ENCODE measurements at regions not wholly inside any gene's neighbourhood (a gene's known extent, or its start where the extent isn't known, plus 50 kb on each side); places are given as distances from the start of the nearest gene placed in this dataset.

DNA sequence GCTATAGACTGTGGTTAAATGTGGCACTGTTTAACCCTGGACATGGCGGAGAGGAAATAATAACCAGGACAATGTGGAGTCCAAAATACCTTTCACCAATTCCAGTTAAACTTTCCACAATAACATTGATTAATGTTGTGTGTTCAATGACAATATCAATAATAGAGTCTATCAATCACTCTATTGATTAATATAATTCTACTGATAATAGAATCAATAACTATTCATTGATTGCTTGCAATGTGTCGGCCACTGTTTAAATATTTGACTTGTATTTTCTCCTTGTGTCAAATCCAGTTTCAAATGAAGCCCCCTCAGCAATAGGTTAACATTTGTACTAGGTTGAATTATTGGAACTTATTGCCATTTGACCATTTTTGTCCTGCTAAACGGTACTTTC lies 187.0 kb downstream of the PTPN20 start:
- Mint-ChIP-seq H3K27ac (no peak overlapping the region), H3K9me3 (no peaks in the 10 kb centered on the region), H3K36me3 (peaks cover 0 to 3% (median 0%) of the 10 kb centered on the region in 3 donors), H3K4me3 (no peak overlapping the region), H3K27me3 (no peaks in the 10 kb centered on the region), H3K4me1 (peaks cover 0 to 2% (median 0%) of the 10 kb centered on the region in 4 donors)
- POLR2A ChIA-PET, result no interaction called here
- DNase-seq (no peak), ATAC-seq (no peak)

DNA sequence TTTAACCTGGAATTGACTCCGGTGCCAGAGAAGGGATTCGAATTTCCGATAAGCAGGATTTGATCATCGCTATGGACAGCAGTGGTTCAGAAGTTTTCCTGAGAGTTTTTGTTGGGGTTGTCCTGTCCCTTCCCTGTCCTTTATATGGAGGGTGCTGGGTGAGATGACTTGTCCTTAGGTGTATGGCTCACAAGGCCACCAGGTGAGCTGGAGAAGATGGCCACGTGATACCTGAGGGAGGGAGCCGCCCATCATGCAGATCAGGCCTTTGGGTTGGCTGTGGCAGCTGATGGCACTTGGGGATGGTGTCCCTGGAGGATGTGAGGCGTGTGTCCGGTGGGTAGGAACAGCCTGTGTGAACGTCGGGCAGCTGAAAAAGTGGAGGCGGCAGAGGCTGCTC lies 187.7 kb downstream of the PTPN20 start:
- Mint-ChIP-seq H3K27me3 (no peaks in the 10 kb centered on the region), H3K4me3 (no peak overlapping the region), H3K36me3 (peaks cover 0 to 3% (median 0%) of the 10 kb centered on the region in 3 donors), H3K4me1 (peaks cover 0 to 2% (median 0%) of the 10 kb centered on the region in 4 donors), H3K27ac (no peak overlapping the region), H3K9me3 (peaks cover 0 to 2% (median 0%) of the 10 kb centered on the region in 9 donors)
- DNase-seq (no peak), ATAC-seq (no peak)
- POLR2A ChIA-PET, result no interaction called here

DNA sequence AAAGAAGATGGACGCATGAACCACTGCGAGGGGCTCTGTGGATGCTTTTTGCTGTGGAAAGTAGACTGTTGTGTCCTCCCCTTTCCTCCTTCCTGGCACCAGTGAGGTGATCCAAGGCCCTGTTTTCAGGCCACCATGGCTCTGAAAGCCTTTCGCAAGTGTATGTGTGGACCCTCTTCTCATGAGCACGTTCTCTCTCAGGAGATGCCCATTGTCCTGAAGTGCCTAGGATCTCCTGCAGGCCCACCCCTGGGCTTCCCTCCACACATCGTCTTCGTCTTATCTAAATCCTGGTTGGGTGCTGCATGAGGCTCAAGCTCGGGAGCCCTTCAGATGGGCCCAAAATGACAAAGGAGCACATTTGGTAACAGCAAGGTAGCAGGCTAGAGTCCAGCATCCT lies 188.2 kb downstream of the PTPN20 start:
- Mint-ChIP-seq H3K27ac (no peak overlapping the region), H3K36me3 (peaks cover 0 to 3% (median 0%) of the 10 kb centered on the region in 3 donors), H3K27me3 (no peaks in the 10 kb centered on the region), H3K4me1 (peaks cover 0 to 5% (median 3%) of the 10 kb centered on the region in 4 donors), H3K9me3 (peaks cover 0 to 2% (median 0%) of the 10 kb centered on the region in 9 donors), H3K4me3 (no peak overlapping the region)
- ATAC-seq (no peak), DNase-seq (no peak)
- POLR2A ChIA-PET, result no interaction called here

DNA sequence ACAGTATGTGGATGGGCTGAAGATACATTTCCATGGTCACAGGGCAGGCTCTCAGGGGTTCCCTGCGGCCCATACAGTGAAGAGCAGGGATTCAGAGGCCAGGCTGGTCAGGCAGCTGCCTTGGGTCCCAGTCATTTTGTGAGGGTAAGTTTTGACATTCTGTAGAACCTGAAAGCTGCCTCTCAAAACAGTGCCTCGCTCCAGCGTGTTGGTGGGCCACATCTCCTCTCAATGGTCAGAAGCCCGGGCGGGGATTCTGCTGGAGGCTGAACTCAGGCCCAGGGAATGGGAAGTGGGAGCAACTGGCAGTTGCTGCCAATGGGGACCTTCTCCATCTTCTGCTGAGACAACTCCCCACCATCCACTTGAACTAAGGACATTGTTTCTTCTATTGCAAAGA lies 190.0 kb downstream of the PTPN20 start:
- no peak for ATAC-seq
- no peak for DNase-seq
- Mint-ChIP-seq H3K9me3 (peaks cover 0 to 2% (median 0%) of the 10 kb centered on the region in 9 donors), H3K36me3 (peaks cover 0 to 3% (median 0%) of the 10 kb centered on the region in 3 donors), H3K27ac (no peak overlapping the region), H3K4me1 (peaks cover 2 to 11% (median 6%) of the 10 kb centered on the region in 4 donors), H3K27me3 (no peaks in the 10 kb centered on the region), H3K4me3 (no peak overlapping the region)
- POLR2A ChIA-PET, result no interaction called here

DNA sequence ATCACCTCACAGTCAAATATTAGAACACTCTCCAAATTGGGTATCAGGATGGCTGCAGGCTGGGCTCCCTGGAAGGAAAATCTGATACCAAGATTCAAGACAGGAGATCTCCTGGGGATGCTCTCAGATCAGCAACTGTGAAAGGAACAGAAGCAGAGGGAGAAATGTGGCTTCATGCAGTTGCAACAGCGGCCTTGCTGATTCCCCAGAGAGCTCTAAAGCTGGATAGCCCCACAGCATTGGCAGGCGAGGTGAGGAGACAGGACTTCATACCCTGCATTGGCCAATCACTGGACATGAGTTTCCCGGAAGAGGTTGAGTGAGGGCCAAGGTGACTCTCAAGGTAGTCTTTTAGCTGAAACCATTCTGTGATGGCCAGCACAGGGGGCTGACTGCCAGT lies 190.6 kb downstream of the PTPN20 start:
- Mint-ChIP-seq H3K27me3 (no peaks in the 10 kb centered on the region), H3K27ac (no peak overlapping the region), H3K4me3 (no peak overlapping the region), H3K4me1 (peaks cover 2 to 17% (median 7%) of the 10 kb centered on the region in 4 donors), H3K9me3 (peaks cover 0 to 2% (median 0%) of the 10 kb centered on the region in 9 donors), H3K36me3 (peaks cover 0 to 3% (median 0%) of the 10 kb centered on the region in 3 donors)
- DNase-seq (no peak), ATAC-seq (no peak)
- POLR2A ChIA-PET, result no interaction called here

DNA sequence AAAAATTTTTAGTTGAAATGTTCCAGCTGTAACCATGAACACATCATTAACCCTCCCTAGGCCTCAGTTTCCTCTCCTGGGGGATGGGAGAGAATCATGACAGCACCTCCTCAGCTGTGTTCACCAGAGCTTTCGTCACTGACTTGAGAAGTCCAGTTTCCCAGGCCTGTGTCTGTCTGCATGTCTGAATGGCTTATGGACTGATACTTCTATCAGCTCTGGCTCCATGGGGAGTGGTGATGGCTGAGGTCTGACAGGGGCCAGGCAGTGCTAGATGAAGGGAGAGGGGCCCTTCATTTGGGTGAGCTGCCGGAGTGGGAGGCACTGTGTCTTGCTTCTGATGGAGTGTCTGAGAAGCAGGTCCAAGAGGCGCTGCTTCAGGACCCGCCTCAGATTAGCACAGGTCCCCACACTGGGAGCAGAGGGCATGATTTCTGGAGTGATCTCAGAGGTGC lies 192.9 kb downstream of the PTPN20 start:
- POLR2A ChIA-PET, result no interaction called here
- Mint-ChIP-seq H3K9me3 (peaks cover 0 to 2% (median 0%) of the 10 kb centered on the region in 9 donors), H3K4me1 (peaks cover 2 to 18% (median 15%) of the 10 kb centered on the region in 4 donors), H3K27ac (no peak overlapping the region), H3K27me3 (no peaks in the 10 kb centered on the region), H3K36me3 (peaks cover 0 to 3% (median 0%) of the 10 kb centered on the region in 3 donors), H3K4me3 (no peak overlapping the region)
- ATAC-seq (no peak), DNase-seq (no peak)

DNA sequence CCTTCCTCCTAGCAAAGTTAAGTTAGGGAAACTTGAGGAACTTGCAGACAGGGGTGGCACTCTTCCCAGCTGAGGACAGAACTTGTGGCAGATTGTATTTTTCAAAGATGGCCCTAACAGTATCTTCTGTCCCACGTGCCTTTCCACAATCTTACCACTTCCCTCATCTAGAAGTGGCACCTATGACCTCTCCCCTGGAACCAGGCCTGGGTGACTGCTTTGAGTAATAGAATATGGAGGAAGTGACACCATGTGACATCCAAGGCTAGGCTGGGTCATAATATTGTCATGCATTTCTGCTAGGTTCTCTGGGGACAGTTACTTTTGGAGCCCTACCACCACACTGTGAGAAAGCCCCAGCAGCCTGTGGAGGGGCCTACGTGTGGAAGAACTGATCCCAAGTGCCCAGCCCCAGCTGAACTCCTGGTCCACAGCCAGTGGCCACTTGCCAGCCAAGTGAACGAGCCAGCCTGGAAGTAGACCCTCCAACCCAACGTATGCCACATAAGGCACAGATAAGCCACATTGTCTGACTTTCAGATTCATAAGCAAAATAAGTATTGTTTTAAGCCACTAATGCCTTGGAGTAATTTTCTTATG lies 193.7 kb downstream of the PTPN20 start:
- H3K36me3 Mint-ChIP-seq, result peaks cover 0 to 3% (median 0%) of the 10 kb centered on the region in 3 donors
- DNase-seq, result no peak
- H3K4me3 Mint-ChIP-seq, result no peak overlapping the region

DNA sequence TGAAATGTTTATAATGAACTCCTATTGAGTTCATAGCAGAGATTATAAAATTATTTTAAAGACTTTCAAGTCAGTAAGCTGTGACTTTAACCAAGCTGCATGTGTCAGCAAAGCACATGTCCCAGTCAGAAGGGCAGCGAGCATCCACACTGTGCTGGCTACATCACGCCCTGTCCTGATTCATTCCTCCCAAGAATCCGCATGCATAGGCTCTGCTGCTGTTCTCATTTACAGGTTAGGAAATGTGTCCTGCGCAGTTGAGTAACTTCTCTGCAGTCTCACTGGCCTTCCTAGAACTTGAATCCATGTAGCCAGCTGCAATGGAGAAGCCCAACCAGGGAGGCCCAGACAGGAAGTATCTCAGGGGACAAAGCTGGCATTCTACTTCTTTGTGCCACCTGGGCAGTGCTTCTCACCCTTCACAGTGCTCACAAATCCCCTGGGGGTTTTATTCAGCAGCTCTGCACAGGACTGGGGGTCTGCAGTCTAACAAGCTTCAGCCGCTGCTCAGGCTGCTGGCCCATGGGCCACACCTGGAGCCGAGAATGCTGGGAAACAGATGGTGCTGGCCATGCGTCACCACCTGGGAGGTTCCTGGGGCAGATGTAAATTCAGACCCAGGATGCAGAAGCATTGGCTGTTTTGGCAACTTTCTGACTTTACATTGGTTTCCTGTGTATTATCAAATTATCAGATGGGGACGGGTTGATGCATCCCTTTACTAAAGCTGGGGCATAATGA lies 192.8 kb upstream of the GDF10 start:
- POLR2A ChIA-PET, result no interaction called here
- DNase-seq, result no peak
- Mint-ChIP-seq H3K4me1 (peaks cover 11 to 31% (median 20%) of the 10 kb centered on the region in 4 donors), H3K27ac (peak overlapping the region in 1 of 10 donors; percentile 87), H3K27me3 (no peaks in the 10 kb centered on the region), H3K36me3 (peaks cover 0 to 3% (median 0%) of the 10 kb centered on the region in 3 donors), H3K4me3 (no peak overlapping the region), H3K9me3 (peaks cover 0 to 2% (median 0%) of the 10 kb centered on the region in 9 donors)
- ATAC-seq, result no peak

More for the DNA sequence above, 193.7 kb downstream of the PTPN20 start:
- POLR2A ChIA-PET, result no interaction called here
- H3K4me1 Mint-ChIP-seq, result peaks cover 2 to 18% (median 16%) of the 10 kb centered on the region in 4 donors
- H3K27me3 Mint-ChIP-seq, result no peaks in the 10 kb centered on the region
- H3K27ac Mint-ChIP-seq, result no peak overlapping the region
- peaks cover 0 to 2% (median 0%) of the 10 kb centered on the region in 9 donors for H3K9me3 Mint-ChIP-seq
- ATAC-seq, result no peak

DNA sequence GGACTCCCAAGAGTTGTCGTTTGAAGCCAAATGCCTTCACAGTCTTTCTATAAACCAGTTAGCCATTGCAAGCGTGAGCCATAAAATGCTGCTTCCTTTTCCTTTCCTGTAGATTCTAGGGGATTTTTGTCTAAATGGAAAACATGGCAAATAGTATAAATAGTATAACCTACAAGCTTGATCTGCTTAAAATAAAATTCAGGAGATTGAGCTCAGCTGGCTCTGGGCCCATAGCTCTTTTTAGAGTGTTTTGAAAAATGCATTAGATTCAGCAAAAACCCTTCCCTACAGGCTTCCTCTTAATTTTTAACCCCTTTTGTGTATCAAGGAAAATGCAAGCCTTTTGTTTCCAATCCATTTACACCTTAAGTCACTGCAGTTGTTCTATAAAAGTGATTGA lies 190.1 kb upstream of the GDF10 start:
- no peaks in the 10 kb centered on the region for H3K27me3 Mint-ChIP-seq
- ATAC-seq (no peak), DNase-seq (no peak)
- no peaks in the 10 kb centered on the region for H3K36me3 Mint-ChIP-seq
- peak overlapping the region in 1 of 10 donors; percentile 47 for H3K27ac Mint-ChIP-seq
- POLR2A ChIA-PET, result no interaction called here
- H3K4me3 Mint-ChIP-seq, result no peak overlapping the region
- H3K4me1 Mint-ChIP-seq, result peaks cover 11 to 26% (median 16%) of the 10 kb centered on the region in 4 donors
- no peaks in the 10 kb centered on the region for H3K9me3 Mint-ChIP-seq

DNA sequence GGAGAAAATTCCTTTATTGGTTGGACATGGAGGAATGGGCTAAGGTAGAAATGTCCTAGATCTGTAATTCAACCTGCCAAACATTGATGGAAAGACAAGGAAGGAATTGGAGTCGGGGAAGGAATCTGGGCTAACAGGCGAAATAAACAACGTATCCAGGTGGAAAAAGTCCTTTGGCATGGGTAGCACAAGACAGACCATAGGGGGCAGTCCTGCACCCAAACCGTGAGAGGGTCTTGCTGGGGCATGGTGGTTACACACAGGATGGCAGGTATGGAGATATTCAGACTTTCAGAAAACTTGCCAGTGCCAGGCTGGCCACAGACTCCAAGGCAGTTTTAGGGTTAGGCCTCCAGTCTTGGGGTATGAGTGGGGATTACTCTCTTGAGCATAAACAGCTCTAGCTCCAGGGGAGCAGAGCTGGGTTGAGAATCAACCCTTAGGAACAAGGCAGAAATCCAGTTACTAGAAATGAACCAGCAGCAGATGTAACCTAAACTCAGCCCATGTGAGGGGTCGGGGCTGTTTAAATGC lies 188.6 kb upstream of the GDF10 start:
- H3K4me1 Mint-ChIP-seq, result peaks cover 9 to 26% (median 12%) of the 10 kb centered on the region in 4 donors
- no peak overlapping the region for H3K27ac Mint-ChIP-seq
- no peaks in the 10 kb centered on the region for H3K9me3 Mint-ChIP-seq
- DNase-seq (no peak), ATAC-seq (no peak)
- H3K27me3 Mint-ChIP-seq, result no peaks in the 10 kb centered on the region
- H3K4me3 Mint-ChIP-seq, result no peak overlapping the region
- POLR2A ChIA-PET, result no interaction called here
- H3K36me3 Mint-ChIP-seq, result no peaks in the 10 kb centered on the region

DNA sequence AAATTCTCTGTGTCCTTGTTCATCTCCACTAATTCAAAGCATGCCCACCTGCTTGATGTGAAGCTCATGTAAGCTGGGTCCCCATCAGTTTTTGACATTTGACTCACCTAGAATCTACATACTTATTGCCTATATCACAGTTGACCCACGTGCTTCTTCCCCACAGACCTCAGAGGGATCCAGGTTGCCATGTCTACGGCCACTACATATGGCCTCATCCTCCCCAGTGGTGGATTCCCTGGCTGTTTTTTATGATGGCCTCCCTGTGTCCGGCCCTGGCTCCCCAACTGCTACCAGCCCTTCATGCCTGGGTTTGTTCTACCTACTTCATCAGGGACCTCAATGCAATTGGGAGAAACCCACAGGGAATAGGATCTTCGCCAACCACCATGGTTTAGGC lies 187.4 kb upstream of the GDF10 start:
- Mint-ChIP-seq H3K27ac (no peak overlapping the region), H3K36me3 (no peaks in the 10 kb centered on the region), H3K4me1 (peaks cover 8 to 26% (median 10%) of the 10 kb centered on the region in 4 donors), H3K27me3 (no peaks in the 10 kb centered on the region), H3K9me3 (no peaks in the 10 kb centered on the region), H3K4me3 (no peak overlapping the region)
- DNase-seq (no peak), ATAC-seq (no peak)
- POLR2A ChIA-PET, result interaction anchor here (0.7 kb wide), 1 partner anchor 36 kb away, joined by 3 read pairs; no protein-coding TSS in a partner anchor

DNA sequence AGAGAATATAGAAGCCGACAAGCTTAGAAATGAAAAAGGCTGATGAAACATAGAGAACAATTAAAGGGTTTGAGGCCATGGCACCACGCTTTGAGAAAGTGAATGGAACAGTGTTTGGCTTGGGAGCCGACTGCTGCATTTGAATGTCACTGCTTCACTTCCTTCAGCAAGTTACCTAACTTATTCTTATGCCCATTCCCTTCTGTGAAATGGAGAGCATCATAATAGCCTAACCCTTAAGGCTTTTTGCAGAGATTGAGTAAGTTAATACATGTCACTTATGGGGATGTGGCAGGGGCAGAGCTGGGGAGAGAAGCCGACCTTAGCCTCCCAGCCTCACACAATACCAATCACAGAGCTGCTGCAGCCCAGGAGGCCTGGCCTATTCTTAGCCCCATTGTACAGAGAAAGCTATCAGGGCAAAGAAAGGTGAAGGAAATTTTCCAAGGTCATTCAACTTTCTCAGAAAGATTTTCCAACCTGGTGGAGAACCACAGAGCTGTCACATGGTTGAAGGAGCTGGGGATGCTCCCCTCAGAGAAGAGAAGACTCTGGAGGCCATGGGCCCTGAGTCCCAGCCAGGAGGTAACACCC lies 186.0 kb upstream of the GDF10 start:
- no peaks in the 10 kb centered on the region for H3K27me3 Mint-ChIP-seq
- no peaks in the 10 kb centered on the region for H3K36me3 Mint-ChIP-seq
- no peaks in the 10 kb centered on the region for H3K9me3 Mint-ChIP-seq
- DNase-seq (no peak), ATAC-seq (no peak)
- no peak overlapping the region for H3K27ac Mint-ChIP-seq
- H3K4me1 Mint-ChIP-seq, result peaks cover 6 to 18% (median 8%) of the 10 kb centered on the region in 4 donors
- POLR2A ChIA-PET, result no interaction called here
- no peak overlapping the region for H3K4me3 Mint-ChIP-seq

DNA sequence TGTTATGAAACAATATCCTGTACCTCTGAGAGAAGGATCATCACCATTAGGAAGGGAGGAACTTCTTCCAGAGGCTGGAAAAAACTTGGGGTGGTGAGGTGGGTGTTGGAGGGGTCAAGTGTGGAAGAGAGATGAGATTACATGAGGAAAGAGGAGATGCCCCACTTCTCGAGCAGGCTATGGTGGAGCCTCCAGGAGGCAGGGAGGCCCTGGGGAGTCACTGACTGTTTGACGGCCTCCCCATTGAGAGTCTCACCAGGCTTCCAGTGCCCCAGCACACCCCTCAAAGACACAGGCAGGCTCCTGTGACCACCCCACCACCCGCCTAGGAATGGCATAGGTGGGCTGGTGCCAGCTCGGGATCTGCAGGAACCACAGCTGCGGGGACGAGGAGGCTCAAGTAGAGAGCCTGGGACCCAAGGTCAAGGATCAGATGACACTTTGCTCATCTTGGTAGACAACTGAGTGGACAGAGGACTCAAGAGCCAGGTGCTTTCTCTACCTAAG lies 185.3 kb upstream of the GDF10 start:
- DNase-seq (no peak), ATAC-seq (no peak)
- Mint-ChIP-seq H3K9me3 (no peaks in the 10 kb centered on the region), H3K27me3 (no peaks in the 10 kb centered on the region), H3K27ac (no peak overlapping the region), H3K4me3 (no peak overlapping the region), H3K36me3 (no peaks in the 10 kb centered on the region), H3K4me1 (peaks cover 4 to 14% (median 8%) of the 10 kb centered on the region in 4 donors)
- POLR2A ChIA-PET, result no interaction called here
